GM12875 (cell line): ENCODE measurements at regions not wholly inside any gene's neighbourhood (a gene's known extent, or its start where the extent isn't known, plus 50 kb on each side); places are given as distances from the start of the nearest gene placed in this dataset.

Source experiments
- H3K4me3 ChIP-seq: one replicate; pipeline ENCODE4 v1.5.1; 2011; ENCODE audit warnings: low read depth, low read length, control low read depth
- TF ChIP-seq, protein P1 (sequence below): IDR thresholded peaks from 2 replicates; pipeline ENCODE4 v1.5.1; 2011; ENCODE audit warnings: low read depth, mild to moderate bottlenecking, control low read depth, inconsistent platforms, low read length, moderate library complexity, borderline replicate concordance; ENCODE audit not compliant: insufficient read depth

- H3K4me3 ChIP-seq, result no peak overlapping the region
- TF ChIP-seq, protein P1, sequence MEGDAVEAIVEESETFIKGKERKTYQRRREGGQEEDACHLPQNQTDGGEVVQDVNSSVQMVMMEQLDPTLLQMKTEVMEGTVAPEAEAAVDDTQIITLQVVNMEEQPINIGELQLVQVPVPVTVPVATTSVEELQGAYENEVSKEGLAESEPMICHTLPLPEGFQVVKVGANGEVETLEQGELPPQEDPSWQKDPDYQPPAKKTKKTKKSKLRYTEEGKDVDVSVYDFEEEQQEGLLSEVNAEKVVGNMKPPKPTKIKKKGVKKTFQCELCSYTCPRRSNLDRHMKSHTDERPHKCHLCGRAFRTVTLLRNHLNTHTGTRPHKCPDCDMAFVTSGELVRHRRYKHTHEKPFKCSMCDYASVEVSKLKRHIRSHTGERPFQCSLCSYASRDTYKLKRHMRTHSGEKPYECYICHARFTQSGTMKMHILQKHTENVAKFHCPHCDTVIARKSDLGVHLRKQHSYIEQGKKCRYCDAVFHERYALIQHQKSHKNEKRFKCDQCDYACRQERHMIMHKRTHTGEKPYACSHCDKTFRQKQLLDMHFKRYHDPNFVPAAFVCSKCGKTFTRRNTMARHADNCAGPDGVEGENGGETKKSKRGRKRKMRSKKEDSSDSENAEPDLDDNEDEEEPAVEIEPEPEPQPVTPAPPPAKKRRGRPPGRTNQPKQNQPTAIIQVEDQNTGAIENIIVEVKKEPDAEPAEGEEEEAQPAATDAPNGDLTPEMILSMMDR, result no peak
These were observed 481.8 kb upstream of the NFIA start for GRCh38 chr1:60600532-60600931.

DNA sequence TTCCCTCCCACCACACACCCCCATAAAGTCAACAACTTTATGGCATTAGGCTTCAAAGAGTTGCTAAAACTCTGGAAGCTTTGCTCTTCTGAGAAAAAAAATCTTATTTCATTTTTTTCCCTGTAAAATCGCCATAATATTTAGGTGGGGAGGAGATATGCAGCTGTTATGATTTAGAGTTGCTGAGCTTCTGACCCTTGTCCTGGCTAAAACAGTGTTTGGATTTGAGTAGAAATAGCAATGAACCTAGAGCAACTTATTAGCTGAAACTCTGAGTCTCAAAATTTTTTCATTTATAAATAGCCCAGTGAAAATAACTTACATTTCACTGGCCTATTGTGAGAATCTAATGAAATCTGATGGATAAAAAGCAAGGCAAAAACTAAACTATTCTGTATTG is 482.8 kb upstream of the NFIA start:
- TF ChIP-seq, protein P1, result no peak
- no peak overlapping the region for H3K4me3 ChIP-seq

DNA sequence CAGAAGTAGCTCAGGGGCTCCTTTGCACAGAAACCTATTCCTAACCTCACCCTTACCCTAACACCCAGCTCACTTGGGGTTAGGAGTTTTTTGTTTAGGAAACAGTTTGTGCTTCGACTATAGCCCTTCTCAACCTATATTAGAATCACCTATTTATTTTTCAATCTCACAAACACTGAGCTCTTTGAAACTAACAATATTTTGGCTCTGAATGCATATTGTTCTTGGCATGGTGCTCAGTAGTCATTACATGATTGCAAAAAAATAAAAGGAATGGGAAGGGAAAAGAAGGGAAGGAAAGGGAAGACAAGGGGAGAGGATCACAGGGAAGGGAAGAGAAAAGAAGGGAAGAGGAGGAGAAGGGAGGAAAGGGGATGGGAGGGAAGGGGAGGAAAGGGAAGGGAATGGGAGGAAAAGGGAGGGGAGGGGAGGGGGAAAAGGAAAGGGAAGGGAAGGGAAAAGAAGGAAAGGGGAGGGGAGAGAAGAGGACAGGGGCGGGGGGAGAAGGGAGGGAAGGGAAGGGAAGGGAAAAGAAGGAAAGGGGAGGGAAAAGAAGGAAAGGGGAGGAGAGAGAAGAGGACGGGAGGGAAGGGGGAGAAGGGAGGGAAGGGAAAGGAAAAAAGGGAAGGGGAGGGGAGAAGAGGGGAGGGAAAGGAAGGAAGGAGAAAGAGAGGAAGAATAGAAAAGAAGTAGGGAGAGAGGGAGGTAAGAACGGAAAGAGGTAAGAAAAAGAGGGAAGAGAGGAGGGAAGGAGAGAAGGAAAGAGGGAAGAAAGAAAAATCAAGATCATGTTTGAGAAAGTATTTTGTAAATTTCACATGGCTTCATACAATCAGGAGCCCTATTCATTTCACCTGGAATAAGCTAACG is 484.1 kb upstream of the NFIA start:
- TF ChIP-seq, protein P1, result no peak
- H3K4me3 ChIP-seq, result no peak overlapping the region

- TF ChIP-seq, protein P1, result no peak
- H3K4me3 ChIP-seq, result no peak overlapping the region
These were observed 485.3 kb upstream of the NFIA start for GRCh38 chr1:60596791-60597750.

DNA sequence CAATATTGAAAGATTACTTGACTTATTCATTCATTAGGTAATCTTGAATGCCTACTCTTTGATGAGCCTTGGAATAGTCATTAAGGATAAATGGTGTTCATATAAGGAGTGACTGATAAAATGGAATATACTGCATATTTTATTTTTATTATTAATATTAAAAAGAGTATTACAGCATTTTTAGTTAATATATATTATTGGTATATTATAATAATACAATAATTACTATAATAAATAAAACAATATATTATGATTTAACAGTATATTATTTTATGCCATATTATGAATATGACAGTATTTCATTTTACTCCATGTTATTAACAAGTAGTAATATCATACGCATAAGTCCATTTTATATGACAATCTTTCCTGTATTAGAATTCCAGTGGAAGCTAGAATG is 490.8 kb upstream of the NFIA start:
- TF ChIP-seq, protein P1, result no peak

DNA sequence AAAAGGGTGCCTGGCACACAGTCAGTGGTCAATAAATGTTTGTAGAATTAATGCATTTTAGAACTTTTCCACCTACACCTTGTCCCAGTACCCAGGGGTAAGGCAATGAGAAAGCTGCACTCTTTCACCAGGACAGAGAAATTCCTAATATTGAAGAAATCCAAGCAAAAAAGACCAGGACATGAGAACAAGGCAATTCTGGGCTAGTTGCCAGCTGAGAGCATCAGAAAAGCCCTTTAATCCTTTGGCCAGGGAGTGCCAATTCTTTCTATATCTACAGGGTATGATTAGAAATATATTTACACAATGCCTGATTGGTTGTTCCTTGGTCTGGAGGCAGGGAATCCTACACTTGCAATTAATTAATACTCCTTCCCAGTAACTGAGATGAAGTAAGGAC is 492.4 kb upstream of the NFIA start:
- TF ChIP-seq, protein P1, result no peak
- no peak overlapping the region for H3K4me3 ChIP-seq

More for the DNA sequence above, 490.8 kb upstream of the NFIA start:
- H3K4me3 ChIP-seq, result no peak overlapping the region
